ENCODE measurements at regions not wholly inside any gene's neighbourhood (a gene's known extent, or its start where the extent isn't known, plus 50 kb on each side); places are given as distances from the start of the nearest gene placed in this dataset.
A peak's percentile ranks its signal among the peaks of the same experiment; 100 is the strongest.

DNA sequence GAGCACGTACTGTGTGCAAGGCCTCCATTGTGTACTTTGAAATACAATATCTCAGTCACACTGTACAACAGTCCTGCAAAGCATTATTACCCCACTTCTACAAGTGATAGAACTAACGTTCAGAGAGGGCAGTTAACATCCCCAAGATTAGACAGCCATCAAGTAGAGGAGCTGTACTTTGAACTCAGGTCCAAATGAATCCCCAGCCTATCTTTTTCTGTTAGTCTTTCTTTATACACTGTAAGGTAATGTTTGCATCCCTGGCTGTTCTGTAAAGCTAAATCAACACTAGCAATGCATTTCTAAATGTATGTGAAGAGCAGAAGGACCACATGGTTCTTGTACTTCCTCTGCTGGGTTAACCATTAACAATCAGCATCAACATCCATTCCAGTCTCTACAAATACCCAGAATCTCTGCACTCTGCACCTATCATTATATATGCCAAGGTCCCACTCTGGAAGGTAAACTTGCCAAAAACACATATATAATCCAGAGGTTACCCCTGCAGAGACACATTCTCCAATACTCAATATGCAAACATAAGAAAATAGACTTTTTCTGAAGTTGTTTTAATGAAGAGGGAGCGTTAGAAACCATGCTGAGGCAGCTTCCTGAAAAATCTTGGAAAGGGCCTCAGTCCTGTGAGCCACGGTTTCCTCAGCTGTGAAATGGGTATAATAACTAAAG, 182.3 kb downstream of the MZT1 start (continued):
- peak; percentile 31; the same call in 1 of the 2 replicates for TF ChIP-seq MED13 (CRISPR knock-in tag; IDR thresholded peaks at IDR 0.05)
- TF ChIP-seq ZNF501 (CRISPR knock-in tag; IDR thresholded peaks at IDR 0.05) = no peak
- TF ChIP-seq ZNF775 (CRISPR knock-in tag; IDR thresholded peaks at IDR 0.05; ENCODE audit: borderline replicate concordance) = no peak
- TF ChIP-seq, protein P1, sequence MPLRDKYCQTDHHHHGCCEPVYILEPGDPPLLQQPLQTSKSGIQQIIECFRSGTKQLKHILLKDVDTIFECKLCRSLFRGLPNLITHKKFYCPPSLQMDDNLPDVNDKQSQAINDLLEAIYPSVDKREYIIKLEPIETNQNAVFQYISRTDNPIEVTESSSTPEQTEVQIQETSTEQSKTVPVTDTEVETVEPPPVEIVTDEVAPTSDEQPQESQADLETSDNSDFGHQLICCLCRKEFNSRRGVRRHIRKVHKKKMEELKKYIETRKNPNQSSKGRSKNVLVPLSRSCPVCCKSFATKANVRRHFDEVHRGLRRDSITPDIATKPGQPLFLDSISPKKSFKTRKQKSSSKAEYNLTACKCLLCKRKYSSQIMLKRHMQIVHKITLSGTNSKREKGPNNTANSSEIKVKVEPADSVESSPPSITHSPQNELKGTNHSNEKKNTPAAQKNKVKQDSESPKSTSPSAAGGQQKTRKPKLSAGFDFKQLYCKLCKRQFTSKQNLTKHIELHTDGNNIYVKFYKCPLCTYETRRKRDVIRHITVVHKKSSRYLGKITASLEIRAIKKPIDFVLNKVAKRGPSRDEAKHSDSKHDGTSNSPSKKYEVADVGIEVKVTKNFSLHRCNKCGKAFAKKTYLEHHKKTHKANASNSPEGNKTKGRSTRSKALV (CRISPR knock-in tag; IDR thresholded peaks at IDR 0.05) = 0 out of 2 replicates have a peak, but pooled peaks have one; percentile 41
- TF ChIP-seq FOXK2 (IDR thresholded peaks at IDR 0.05) = peak; percentile 73
- TF ChIP-seq CHD4 (IDR thresholded peaks at IDR 0.05; ENCODE audit: borderline replicate concordance, low read length) = peak; percentile 99
- TF ChIP-seq, protein P2, sequence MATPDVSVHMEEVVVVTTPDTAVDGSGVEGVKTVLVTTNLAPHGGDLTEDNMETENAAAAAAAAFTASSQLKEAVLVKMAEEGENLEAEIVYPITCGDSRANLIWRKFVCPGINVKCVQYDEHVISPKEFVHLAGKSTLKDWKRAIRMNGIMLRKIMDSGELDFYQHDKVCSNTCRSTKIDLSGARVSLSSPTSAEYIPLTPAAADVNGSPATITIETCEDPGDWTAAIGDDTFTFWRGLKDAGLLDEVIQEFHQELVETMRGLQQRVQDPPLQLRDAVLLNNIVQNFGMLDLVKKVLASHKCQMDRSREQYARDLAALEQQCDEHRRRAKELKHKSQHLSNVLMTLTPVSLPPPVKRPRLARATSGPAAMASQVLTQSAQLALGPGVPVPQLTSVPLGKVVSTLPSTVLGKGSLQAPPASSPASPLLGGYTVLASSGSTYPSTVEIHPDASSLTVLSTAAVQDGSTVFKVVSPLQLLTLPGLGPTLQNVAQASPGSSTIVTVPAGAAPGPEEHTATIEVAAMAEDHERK (CRISPR knock-in tag; IDR thresholded peaks at IDR 0.05; ENCODE audit: low read depth) = no peak
- TF ChIP-seq POGZ (CRISPR knock-in tag; IDR thresholded peaks at IDR 0.05) = peak; percentile 94
- TF ChIP-seq ZNF788 (CRISPR knock-in tag; IDR thresholded peaks at IDR 0.05; ENCODE audit: borderline replicate concordance) = no peak
- no peak for TF ChIP-seq REST (IDR thresholded peaks at IDR 0.05; ENCODE audit: borderline replicate concordance in 1 of 2, low read depth in 1 of 2, low read length in 2 of 2)
- TF ChIP-seq, protein P3, sequence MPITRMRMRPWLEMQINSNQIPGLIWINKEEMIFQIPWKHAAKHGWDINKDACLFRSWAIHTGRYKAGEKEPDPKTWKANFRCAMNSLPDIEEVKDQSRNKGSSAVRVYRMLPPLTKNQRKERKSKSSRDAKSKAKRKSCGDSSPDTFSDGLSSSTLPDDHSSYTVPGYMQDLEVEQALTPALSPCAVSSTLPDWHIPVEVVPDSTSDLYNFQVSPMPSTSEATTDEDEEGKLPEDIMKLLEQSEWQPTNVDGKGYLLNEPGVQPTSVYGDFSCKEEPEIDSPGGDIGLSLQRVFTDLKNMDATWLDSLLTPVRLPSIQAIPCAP (CRISPR knock-in tag; IDR thresholded peaks at IDR 0.05; ENCODE audit: low read depth) = no peak
- TF ChIP-seq STAT6 (CRISPR knock-in tag; IDR thresholded peaks at IDR 0.05; ENCODE audit: borderline replicate concordance) = 0 out of 2 replicates have a peak, but pooled peaks have one; percentile 76
- no peak for TF ChIP-seq EZH2 (conservative IDR thresholded peaks at IDR 0.05; ENCODE audit: low read depth, low read length)
- TF ChIP-seq PHF5A (CRISPR knock-in tag; IDR thresholded peaks at IDR 0.05; ENCODE audit: low read depth, unreplicated experiment) = peak; percentile 50
- TF ChIP-seq SATB2 (CRISPR knock-in tag; IDR thresholded peaks at IDR 0.05) = no peak
- no peak for TF ChIP-seq ZNF350 (CRISPR knock-in tag; IDR thresholded peaks at IDR 0.05; ENCODE audit: borderline replicate concordance, low read depth)
- 0 out of 2 replicates have a peak, but pooled peaks have one; percentile 14 for TF ChIP-seq SP5 (CRISPR knock-in tag; IDR thresholded peaks at IDR 0.05; ENCODE audit: borderline replicate concordance, low read depth)
- no peak for TF ChIP-seq TBP (CRISPR knock-in tag; IDR thresholded peaks at IDR 0.05)
- TF ChIP-seq MXI1 (IDR thresholded peaks at IDR 0.05; ENCODE audit: borderline replicate concordance, low read depth, low read length) = no peak; the same call in 2 of the 3 replicates
